H1 (cell line): ENCODE measurements at regions not wholly inside any gene's neighbourhood (a gene's known extent, or its start where the extent isn't known, plus 50 kb on each side); places are given as distances from the start of the nearest gene placed in this dataset.

ENCODE experiments used
- CTCF ChIA-PET: fragments of 300-600 bp; sonication (Branson Sonifier 250); formaldehyde crosslinking; loops from one replicate; lab custom pipeline; 2021; ENCODE audit not compliant: partially characterized antibody; lab: Charles Lee
- POLR2A ChIA-PET: fragments of 300-600 bp; sonication (Branson Sonifier 250); formaldehyde crosslinking; loops from one replicate; lab custom pipeline; 2021; ENCODE audit warnings: inconsistent platforms; ENCODE audit not compliant: partially characterized antibody; lab: Charles Lee
- DNase-seq, 2 experiments: peaks; one replicate each; pipeline versions ENCODE4 v3.0.0 to v3.0.0-alpha.2; 2010 to 2022; ENCODE audit warnings: low spot score in 2 of 2, low read depth in 1 of 2, mixed read lengths in 1 of 2
- FAIRE-seq: peaks from 2 replicates; lab custom pipeline; 2011; peaks lifted over from hg19 to GRCh38; lab: Jason Lieb, UNC
- H2AFZ ChIP-seq: 2 replicates; pipeline ENCODE4 v1.8.1; 2012; ENCODE audit warnings: low read length, inconsistent platforms
- H2AK5ac ChIP-seq: 2 replicates; pipeline ENCODE4 v1.6.1; 2013; ENCODE audit warnings: low read depth, low read length
- H2BK120ac ChIP-seq: replicated peaks from 2 replicates; pipeline ENCODE3; 2013; ENCODE audit warnings: low read depth, low read length, inconsistent platforms
- H2BK12ac ChIP-seq: 2 replicates; pipeline ENCODE4 v1.6.1; 2013; ENCODE audit warnings: low read depth, low read length
- H2BK15ac ChIP-seq: 2 replicates; pipeline ENCODE4 v1.6.1; 2013; ENCODE audit warnings: low read length
- H2BK20ac ChIP-seq: 2 replicates; pipeline ENCODE4 v1.6.1; 2013; ENCODE audit warnings: low read length
- H2BK5ac ChIP-seq: 2 replicates; pipeline ENCODE4 v1.6.1; 2013; ENCODE audit warnings: low read depth, low read length
- H3K14ac ChIP-seq: 2 replicates; pipeline ENCODE4 v1.6.1; 2013; ENCODE audit warnings: inconsistent platforms; ENCODE audit not compliant: insufficient read length
- H3K18ac ChIP-seq: 2 replicates; pipeline ENCODE4 v1.6.1; 2013; ENCODE audit warnings: low read length; ENCODE audit errors: extremely low read depth
- H3K23ac ChIP-seq: 2 replicates; pipeline ENCODE4 v1.6.1; 2013; ENCODE audit warnings: inconsistent platforms; ENCODE audit not compliant: insufficient read length
- H3K23me2 ChIP-seq: 2 replicates; pipeline ENCODE4 v1.6.1; 2013; ENCODE audit warnings: low read depth, low read length
- H3K27ac ChIP-seq: 2 replicates; pipeline ENCODE4 v1.6.1; 2011; ENCODE audit warnings: low read depth, low read length, inconsistent platforms
- H3K27me3 ChIP-seq, 4 experiments: replicated peaks in 1 of 4; 1 replicate in 1 of 4; 2 replicates in 3 of 4; pipeline versions ENCODE4 v1.6.1 to v1.8.1; 2011 to 2013; ENCODE audit warnings: low read length in 3 of 4, mild to moderate bottlenecking in 3 of 4, inconsistent platforms in 2 of 4, mixed read lengths in 2 of 4, moderate library complexity in 1 of 4; ENCODE audit not compliant: control insufficient read depth in 3 of 4, insufficient read depth in 3 of 4; ENCODE audit errors: extremely low read depth in 1 of 4
- H3K36me3 ChIP-seq, 4 experiments: 2 replicates each; pipeline versions ENCODE4 v1.6.1 to v1.8.1; 2011 to 2013; ENCODE audit warnings: mild to moderate bottlenecking in 4 of 4, low read length in 3 of 4, moderate library complexity in 2 of 4, control low read depth in 1 of 4, inconsistent platforms in 1 of 4; ENCODE audit not compliant: insufficient read depth in 4 of 4, control insufficient read depth in 2 of 4
- H3K4ac ChIP-seq: replicated peaks from 2 replicates; pipeline ENCODE3; 2013; ENCODE audit warnings: low read length, low read depth, mixed read lengths, inconsistent platforms; ENCODE audit not compliant: insufficient read length
- H3K4me1 ChIP-seq, 4 experiments: replicated peaks in 1 of 4; 1 replicate in 1 of 4; 2 replicates in 3 of 4; pipeline versions ENCODE4 v1.6.1 to v1.8.1; 2011 to 2013; ENCODE audit warnings: low read length in 3 of 4, inconsistent platforms in 2 of 4, mixed read lengths in 1 of 4; ENCODE audit not compliant: insufficient read depth in 4 of 4, control insufficient read depth in 3 of 4
- H3K4me2 ChIP-seq, 2 experiments: 2 replicates each; pipeline versions ENCODE4 v1.6.1 to v1.8.1; 2011 to 2013; ENCODE audit warnings: low read depth in 2 of 2, low read length in 2 of 2, control low read depth in 1 of 2, inconsistent platforms in 1 of 2, mild to moderate bottlenecking in 1 of 2; ENCODE audit not compliant: insufficient read depth in 1 of 2
- H3K4me3 ChIP-seq, 4 experiments: fragments of 200-600, 300-600 bp in 1 of 4; sonication (generic), shearing (Covaris generic), sonication (Bioruptor Twin) in 1 of 4; 2 replicates each; pipeline versions ENCODE4 v1.5.1 to v1.8.1; 2011 to 2016; ENCODE audit warnings: low read length in 4 of 4, low read depth in 3 of 4, control low read depth in 2 of 4, inconsistent platforms in 2 of 4, mild to moderate bottlenecking in 2 of 4, mixed read lengths in 1 of 4, moderate library complexity in 1 of 4; ENCODE audit not compliant: insufficient read depth in 2 of 4; ENCODE audit errors: extremely low read depth in 1 of 4
- H3K56ac ChIP-seq: replicated peaks from 2 replicates; pipeline ENCODE3; 2013; ENCODE audit warnings: low read depth, mild to moderate bottlenecking, mixed read lengths, low read length, inconsistent platforms; ENCODE audit not compliant: insufficient read length
- H3K79me1 ChIP-seq: 2 replicates; pipeline ENCODE4 v1.6.1; 2013; ENCODE audit warnings: low read depth, low read length, control low read depth
- H3K79me2 ChIP-seq, 2 experiments: 2 replicates each; pipeline versions ENCODE4 v1.6.1 to v1.8.1; 2012 to 2013; ENCODE audit warnings: low read length in 2 of 2, mild to moderate bottlenecking in 2 of 2, inconsistent platforms in 1 of 2; ENCODE audit not compliant: insufficient read depth in 2 of 2, control insufficient read depth in 1 of 2
- H3K9ac ChIP-seq, 4 experiments: replicated peaks in 1 of 4; 1 replicate in 1 of 4; 2 replicates in 3 of 4; pipeline versions ENCODE4 v1.6.1 to v1.8.1; 2011 to 2013; ENCODE audit warnings: low read depth in 3 of 4, low read length in 3 of 4, control low read depth in 2 of 4, mild to moderate bottlenecking in 2 of 4, moderate library complexity in 2 of 4, inconsistent platforms in 1 of 4; ENCODE audit errors: extremely low read depth in 1 of 4
- H3K9me3 ChIP-seq, 2 experiments: 2 replicates each; pipeline versions ENCODE4 v1.6.1 to v1.8.1; 2012 to 2013; ENCODE audit warnings: mild to moderate bottlenecking in 2 of 2, moderate library complexity in 2 of 2, control low read depth in 1 of 2, inconsistent platforms in 1 of 2, low read depth in 1 of 2, low read length in 1 of 2, mixed read lengths in 1 of 2; ENCODE audit not compliant: insufficient read depth in 2 of 2
- H4K20me1 ChIP-seq, 2 experiments: replicated peaks in 1 of 2; 2 replicates each; pipeline versions ENCODE3 to v1.8.1; 2011 to 2013; ENCODE audit warnings: inconsistent platforms in 2 of 2, low read length in 2 of 2, mild to moderate bottlenecking in 1 of 2; ENCODE audit not compliant: insufficient read depth in 2 of 2, control insufficient read depth in 1 of 2
- H4K5ac ChIP-seq: 2 replicates; pipeline ENCODE4 v1.6.1; 2013; ENCODE audit warnings: low read length, low read depth, mixed read lengths, inconsistent platforms; ENCODE audit not compliant: insufficient read length
- H4K8ac ChIP-seq: 2 replicates; pipeline ENCODE4 v1.8.0; 2013; ENCODE audit warnings: mild to moderate bottlenecking, moderate library complexity, low read length, inconsistent platforms; ENCODE audit not compliant: insufficient read depth; ENCODE audit errors: extremely low read depth
- H4K91ac ChIP-seq: replicated peaks from 2 replicates; pipeline ENCODE3; 2013; ENCODE audit warnings: low read length, mixed read lengths, inconsistent platforms; ENCODE audit not compliant: insufficient read length
- CBX8 ChIP-seq: fragments of 300-800, 300-1000 bp; sonication (generic); IDR thresholded peaks from 2 replicates; pipeline ENCODE4 v1.7.1; 2016; ENCODE audit warnings: low read depth, low read length, borderline replicate concordance
- KDM4A ChIP-seq: IDR thresholded peaks from one replicate; pipeline ENCODE4 v1.7.1; 2012; ENCODE audit warnings: low read depth, mild to moderate bottlenecking, moderate library complexity, low read length, inconsistent platforms; ENCODE audit not compliant: severe bottlenecking
- MAX ChIP-seq: IDR thresholded peaks from 2 replicates; pipeline ENCODE4 v1.6.1; 2012; ENCODE audit warnings: inconsistent platforms
- YY1 ChIP-seq: IDR thresholded peaks from 2 replicates; pipeline ENCODE4 v1.6.1; 2011; ENCODE audit warnings: low read depth, mild to moderate bottlenecking, low read length
- WGBS, 2 experiments: shearing (Covaris generic) in 1 of 2; methylation state at CpG; one replicate each; pipeline versions ENCODE4 v1.1.6 to v1.1.7; 2013 to 2015; ENCODE audit warnings: low lambda C conversion rate in 2 of 2, mixed read lengths in 2 of 2, inconsistent platforms in 1 of 2, low coverage in 1 of 2, missing lambda C conversion rate in 1 of 2; ENCODE audit not compliant: insufficient replicate concordance in 2 of 2, insufficient coverage in 1 of 2, insufficient read length in 1 of 2; ENCODE audit errors: extremely low coverage in 1 of 2, missing lambda C conversion rate in 1 of 2; 5-methylcytosine and 5-hydroxymethylcytosine counted together

GRCh38 chr1:195664628-195665027 is 943.6 kb downstream of the KCNT2 start:
- H2BK12ac ChIP-seq: no peak overlapping the region
- H4K20me1 ChIP-seq: no peaks in the 10 kb centered on the region
- H4K8ac ChIP-seq: no peak overlapping the region
- H2BK15ac ChIP-seq: no peak overlapping the region
- no peak overlapping the region for H4K91ac ChIP-seq
- no peak for DNase-seq
- no peaks in the 10 kb centered on the region for H3K79me1 ChIP-seq
- no peak overlapping the region for H2BK120ac ChIP-seq
- FAIRE-seq: no peak
- H3K27ac ChIP-seq: no peak overlapping the region
- no peak overlapping the region for H3K4ac ChIP-seq
- WGBS, 2 experiments: 95% methylated on average over 1 of the region's 1 CpG; no CpG with 5 or more reads in 1 of the 2 experiments
- H3K4me1 ChIP-seq: no peaks in the 10 kb centered on the region
- H2AK5ac ChIP-seq: no peak overlapping the region
- ChIA-PET CTCF (no interaction called here), POLR2A (no interaction called here)
- H3K23ac ChIP-seq: no peak overlapping the region
- H3K14ac ChIP-seq: no peak overlapping the region
- no peaks in the 10 kb centered on the region for H3K27me3 ChIP-seq
- no peak overlapping the region for H2AFZ ChIP-seq
- H3K79me2 ChIP-seq: no peaks in the 10 kb centered on the region
- H3K9me3 ChIP-seq: no peaks in the 10 kb centered on the region
- no peak overlapping the region for H3K4me3 ChIP-seq
- no peak overlapping the region for H2BK20ac ChIP-seq
- H3K18ac ChIP-seq: no peak overlapping the region
- no peak overlapping the region for H4K5ac ChIP-seq
- H3K4me2 ChIP-seq: no peak overlapping the region
- H2BK5ac ChIP-seq: no peak overlapping the region
- H3K36me3 ChIP-seq: no peaks in the 10 kb centered on the region
- no peak overlapping the region for H3K56ac ChIP-seq
- no peaks in the 10 kb centered on the region for H3K23me2 ChIP-seq
- no peak overlapping the region for H3K9ac ChIP-seq
- TF ChIP-seq YY1: no peak
- no peak for TF ChIP-seq KDM4A
- no peak for TF ChIP-seq MAX
- TF ChIP-seq CBX8: no peak
